ENCODE measurements at regions not wholly inside any gene's neighbourhood (a gene's known extent, or its start where the extent isn't known, plus 50 kb on each side); places are given as distances from the start of the nearest gene placed in this dataset.
"Not testable (repeated sequence)": the region's sequence is repeated elsewhere in the genome, so short reads cannot be mapped to it uniquely, and the experiment has no call there.

DNA sequence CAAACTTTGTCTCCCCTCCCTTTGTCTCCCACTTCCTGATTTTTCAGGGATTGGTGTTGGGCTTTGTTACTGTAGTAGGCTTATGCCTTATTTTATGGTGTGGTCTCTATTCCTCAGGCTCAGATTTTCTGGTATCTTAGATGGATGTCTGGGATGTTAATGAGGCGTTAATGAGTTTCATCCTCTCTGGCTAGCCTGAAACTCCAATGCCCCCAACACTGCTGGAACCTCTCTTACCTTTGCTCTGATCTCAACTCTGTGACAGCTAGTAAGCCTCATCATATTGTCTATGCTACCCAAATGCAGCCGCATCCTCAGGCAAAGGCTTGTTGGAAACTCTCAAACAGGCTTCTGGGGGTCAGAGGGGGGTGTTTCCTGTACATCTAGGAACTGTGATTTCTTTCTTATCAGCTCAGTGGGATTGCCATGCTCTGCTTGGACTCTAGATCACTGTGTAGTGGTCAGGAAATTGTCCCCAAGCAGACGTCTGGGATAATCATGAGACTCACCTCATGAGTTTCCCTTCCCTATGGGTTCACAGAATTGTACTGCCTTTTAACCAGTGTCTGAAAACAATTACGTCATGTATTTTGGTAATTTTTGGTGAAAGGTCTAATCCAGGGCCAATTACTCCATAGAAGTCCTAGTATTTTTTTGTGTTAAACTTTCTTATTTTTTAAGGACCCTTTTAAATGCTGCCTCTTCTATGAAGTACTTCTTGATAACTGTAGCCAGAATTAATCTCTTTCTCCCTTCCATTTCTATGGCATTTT, 88.8 kb upstream of the TRPC7 start:
- TF ChIP-seq, protein P1, sequence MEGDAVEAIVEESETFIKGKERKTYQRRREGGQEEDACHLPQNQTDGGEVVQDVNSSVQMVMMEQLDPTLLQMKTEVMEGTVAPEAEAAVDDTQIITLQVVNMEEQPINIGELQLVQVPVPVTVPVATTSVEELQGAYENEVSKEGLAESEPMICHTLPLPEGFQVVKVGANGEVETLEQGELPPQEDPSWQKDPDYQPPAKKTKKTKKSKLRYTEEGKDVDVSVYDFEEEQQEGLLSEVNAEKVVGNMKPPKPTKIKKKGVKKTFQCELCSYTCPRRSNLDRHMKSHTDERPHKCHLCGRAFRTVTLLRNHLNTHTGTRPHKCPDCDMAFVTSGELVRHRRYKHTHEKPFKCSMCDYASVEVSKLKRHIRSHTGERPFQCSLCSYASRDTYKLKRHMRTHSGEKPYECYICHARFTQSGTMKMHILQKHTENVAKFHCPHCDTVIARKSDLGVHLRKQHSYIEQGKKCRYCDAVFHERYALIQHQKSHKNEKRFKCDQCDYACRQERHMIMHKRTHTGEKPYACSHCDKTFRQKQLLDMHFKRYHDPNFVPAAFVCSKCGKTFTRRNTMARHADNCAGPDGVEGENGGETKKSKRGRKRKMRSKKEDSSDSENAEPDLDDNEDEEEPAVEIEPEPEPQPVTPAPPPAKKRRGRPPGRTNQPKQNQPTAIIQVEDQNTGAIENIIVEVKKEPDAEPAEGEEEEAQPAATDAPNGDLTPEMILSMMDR (conservative IDR thresholded peaks at IDR 0.05; ENCODE audit: low read length): no peak
- no peak for DNase-seq (ENCODE audit: low read depth)
- no peak overlapping the region for H3K4me3 ChIP-seq (ENCODE audit: low read length)

DNA sequence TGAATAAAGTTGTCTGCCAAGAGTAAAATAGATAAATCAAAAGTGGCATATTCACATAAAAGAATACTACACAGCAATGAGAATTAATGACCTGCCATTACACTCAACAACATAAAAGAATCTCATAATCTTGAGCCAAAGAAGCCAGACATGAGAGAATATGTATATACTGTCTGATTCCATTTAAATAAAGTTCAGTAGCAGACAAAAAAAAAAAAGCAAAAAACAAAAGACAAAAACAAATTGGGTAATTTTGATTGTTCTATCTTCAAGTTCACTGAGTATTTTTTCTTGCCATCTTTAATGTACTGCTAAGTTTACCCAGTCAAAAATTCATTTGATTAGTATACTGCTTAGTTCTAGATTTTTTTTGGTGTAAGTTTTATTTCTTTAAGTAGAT, 87.9 kb upstream of the TRPC7 start:
- TF ChIP-seq, protein P1 (conservative IDR thresholded peaks at IDR 0.05; ENCODE audit: low read length): no peak
- no peak overlapping the region for H3K4me3 ChIP-seq (ENCODE audit: low read length)
- no peak for DNase-seq (ENCODE audit: low read depth)

DNA sequence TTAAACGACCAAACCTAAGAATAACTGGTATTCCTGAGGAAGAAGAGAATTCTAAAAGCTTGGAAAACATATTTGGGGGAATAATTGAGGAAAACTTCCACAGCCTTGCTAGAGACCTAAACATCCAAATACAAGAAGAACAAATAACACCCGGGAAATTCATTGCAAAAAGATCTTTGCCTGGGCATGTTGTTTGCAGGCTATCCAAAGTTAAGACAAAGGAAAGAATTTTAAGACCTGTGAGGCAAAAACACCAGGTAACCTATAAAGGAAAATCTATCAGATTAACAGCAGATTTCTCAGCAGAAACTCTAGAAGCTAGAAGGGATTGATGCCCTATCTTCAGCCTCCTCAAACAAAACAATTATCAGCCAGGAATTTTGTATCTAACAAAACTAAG, 82.2 kb upstream of the TRPC7 start:
- not testable (repeated sequence) for H3K4me3 ChIP-seq (ENCODE audit: low read length); DNase-seq (ENCODE audit: low read depth)

DNA sequence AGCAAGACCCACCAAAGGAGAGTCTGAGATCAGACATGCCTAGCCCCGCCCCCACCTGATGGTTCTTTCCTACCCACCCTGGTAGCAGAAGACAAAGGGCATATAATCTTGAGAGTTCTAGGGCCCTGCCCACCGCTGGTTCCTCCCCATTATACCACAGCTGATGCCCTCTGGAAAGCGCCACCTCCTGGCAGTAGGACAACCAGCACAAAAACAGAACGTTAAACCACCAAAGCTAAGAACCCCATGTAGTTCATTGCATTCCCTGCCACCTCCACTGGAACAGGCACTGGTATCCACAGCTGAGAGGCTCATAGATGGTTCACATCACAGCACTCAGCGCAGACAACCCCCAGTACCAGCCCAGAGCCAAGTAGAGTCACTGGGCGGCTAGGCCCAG, 81.2 kb upstream of the TRPC7 start:
- H3K4me3 ChIP-seq (ENCODE audit: low read length): no peak overlapping the region
- TF ChIP-seq, protein P1 (conservative IDR thresholded peaks at IDR 0.05; ENCODE audit: low read length): no peak
- DNase-seq (ENCODE audit: low read depth): no peak

DNA sequence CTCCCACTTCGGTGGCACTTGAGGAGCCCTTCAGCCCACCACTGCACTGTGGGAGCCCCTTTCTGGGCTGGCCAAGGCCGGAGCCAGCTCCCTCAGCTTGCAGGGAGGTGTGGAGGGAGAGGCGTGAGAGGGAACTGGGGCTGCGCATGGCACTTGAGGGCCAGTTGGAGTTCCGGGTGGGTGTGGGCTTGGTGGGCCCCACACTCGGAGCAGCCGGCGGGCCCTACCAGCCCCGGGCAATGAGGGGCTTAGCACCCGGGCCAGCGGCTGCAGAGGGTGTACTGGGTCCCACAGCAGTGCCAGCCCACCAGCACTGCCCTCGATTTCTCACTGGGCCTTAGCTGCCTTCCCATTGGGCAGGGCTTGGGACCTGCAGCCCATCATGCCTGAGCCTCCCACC, 78.8 kb upstream of the TRPC7 start:
- not testable (repeated sequence) for DNase-seq (ENCODE audit: low read depth); H3K4me3 ChIP-seq (ENCODE audit: low read length)

DNA sequence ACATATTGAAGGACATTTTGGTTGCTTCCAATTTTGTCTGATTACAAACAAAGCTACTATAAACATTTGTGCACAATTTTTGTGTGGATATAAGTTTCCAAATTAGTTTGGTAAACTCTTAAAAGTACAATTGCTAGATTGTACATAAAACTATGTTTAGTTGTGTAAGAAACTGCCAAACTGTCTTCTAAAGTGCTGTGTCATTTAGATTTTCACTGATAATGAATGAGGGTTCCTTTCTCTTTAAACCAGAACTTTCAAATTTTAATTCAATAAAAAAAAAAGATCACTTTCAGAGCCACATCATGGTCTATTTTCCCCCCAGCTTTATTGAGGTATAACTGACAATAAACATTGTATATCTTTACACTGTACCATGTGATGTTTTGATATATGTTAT, 74.0 kb upstream of the TRPC7 start:
- TF ChIP-seq, protein P1 (conservative IDR thresholded peaks at IDR 0.05; ENCODE audit: low read length): no peak
- no peak for DNase-seq (ENCODE audit: low read depth)
- H3K4me3 ChIP-seq (ENCODE audit: low read length): no peak overlapping the region

DNA sequence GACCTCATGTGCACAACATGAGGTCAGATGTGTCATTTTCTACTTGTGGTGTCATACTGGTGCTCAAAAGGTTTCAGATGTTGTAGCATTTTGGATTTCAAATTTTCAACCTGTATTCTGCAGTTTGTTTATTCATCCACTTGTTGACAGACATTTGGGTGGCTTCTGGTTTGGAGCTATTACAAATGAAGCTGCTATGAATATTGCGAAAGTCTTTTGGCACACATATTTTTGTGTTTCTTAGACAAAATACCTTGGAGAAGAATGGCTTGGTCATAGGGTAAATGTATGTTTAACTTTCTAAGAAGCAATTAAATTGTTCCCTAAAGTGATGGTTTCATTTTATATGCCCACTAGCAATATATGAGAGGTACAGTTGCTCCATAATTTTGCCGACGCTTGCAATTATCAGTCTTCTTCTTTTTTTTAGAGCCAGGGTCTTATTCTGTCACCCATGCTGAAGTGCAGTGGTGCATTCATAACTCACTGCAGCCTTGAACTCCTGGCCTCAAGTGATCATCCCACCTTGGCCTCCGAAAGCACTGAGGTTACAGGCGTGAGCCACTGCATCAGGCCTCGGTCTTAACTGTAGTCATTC, 70.7 kb upstream of the TRPC7 start:
- no peak overlapping the region for H3K4me3 ChIP-seq (ENCODE audit: low read length)
- TF ChIP-seq, protein P1 (conservative IDR thresholded peaks at IDR 0.05; ENCODE audit: low read length): no peak
- peak; percentile 9 for DNase-seq (ENCODE audit: low read depth)

DNA sequence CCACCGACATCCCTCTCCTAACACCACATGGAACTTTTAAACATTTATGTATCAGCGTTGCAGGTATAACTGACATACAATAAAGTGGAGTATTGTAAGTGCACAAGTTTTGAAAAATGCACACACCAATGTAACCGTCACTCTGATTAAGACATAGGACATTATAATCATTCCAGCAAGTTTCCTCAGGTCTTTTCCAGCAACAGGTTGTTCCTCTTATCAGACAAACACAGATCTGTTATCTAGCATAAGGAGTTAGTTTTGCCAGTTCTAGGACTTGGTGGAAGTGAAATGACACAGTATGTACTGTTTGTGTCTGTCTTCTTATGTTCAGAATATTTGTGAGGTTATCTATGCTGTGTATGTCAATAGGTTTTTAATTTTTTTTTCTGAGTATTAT, 69.5 kb upstream of the TRPC7 start:
- TF ChIP-seq, protein P1 (conservative IDR thresholded peaks at IDR 0.05; ENCODE audit: low read length): no peak
- H3K4me3 ChIP-seq (ENCODE audit: low read length): no peak overlapping the region
- DNase-seq (ENCODE audit: low read depth): no peak

Measured in AG10803 (cell line).